ENCODE measurements at regions not wholly inside any gene's neighbourhood (a gene's known extent, or its start where the extent isn't known, plus 50 kb on each side); places are given as distances from the start of the nearest gene placed in this dataset.

GRCh38 chr4:81951891-81952455, 421.8 kb downstream of the HNRNPD start:
- no peak for DNase-seq (ENCODE audit: low read depth in 2 of 2)

GRCh38 chr4:81946996-81947395, 426.8 kb downstream of the HNRNPD start:
- no peak for DNase-seq (ENCODE audit: low read depth in 2 of 2)

DNA sequence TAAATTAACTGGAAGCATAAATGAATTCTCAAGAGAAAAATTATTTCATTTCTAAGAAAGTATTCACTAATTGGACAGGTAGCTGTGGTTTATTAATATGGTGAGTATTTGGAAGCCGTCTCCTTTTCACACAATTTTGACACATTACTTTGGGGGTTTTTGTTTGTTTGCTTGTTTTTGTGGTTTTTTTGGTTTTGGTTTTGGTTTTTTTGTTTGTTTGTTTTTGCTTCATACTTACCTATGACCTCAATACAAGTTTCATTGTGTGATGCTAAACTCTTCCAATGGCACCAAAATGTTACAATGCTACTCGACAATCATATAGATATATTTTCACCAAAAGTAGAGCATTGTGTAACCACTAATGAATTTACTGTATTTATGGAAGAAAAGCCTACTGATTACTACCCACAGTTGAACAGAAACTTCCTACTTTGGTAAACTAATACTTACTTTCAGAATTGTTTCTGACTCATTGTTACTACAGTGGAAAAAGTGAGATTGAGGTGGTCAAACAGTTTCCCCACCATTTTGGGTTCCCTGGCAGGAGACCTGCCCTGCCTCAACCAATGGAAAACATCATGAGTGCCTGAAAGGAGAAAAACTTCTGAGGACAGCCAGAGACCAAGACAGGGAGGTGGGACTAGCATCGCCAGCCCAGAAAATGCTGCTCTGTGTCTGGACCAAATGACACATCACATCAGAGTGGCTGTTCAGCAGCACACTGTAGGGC, 443.1 kb downstream of the HNRNPD start:
- no peak for DNase-seq (ENCODE audit: low read depth in 2 of 2)

- DNase-seq (ENCODE audit: low read depth in 2 of 2), result no peak
Measured at GRCh38 chr4:81923140-81923539, 450.7 kb downstream of the HNRNPD start.

DNA sequence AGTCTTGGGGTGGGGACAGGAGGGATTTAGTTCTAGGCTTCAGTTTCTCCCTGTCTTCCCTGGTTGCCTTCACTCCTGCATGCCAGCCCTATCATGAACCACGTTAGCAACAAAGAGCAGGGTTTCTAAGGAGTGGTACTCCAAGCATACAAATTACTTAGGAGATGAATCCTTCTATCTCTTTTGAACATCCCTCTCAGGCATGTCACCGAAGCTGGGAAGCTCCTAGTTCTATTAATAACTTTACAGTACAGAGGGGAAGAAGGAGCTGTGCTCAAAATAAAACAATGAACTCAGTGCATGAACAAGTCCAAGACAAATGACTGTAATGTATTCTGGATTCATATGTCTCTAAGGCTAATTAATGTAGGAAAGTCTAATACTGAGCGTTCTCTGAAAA, 450.6 kb upstream of the RASGEF1B start:
- DNase-seq (ENCODE audit: low read depth in 2 of 2), result no peak

DNA sequence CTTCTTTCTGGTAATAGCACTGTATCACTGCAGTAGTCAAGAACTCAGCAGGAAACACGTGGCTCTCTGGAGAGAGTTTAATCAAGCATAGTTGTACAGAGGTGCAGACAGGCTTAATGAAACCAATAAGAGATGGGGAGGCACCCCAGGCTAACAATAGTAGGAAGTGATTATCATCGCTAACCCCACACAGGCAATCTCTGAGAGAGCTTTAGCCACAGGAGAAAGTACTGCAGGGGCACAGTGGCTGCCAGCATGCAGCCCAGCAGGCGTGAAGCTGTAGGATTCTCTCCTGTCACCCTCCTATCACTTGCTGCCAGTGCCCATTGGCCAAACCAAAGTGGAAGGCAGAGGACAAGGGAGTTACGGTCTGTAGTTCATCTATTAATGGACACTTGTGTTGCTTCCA, 450.0 kb upstream of the RASGEF1B start:
- DNase-seq (ENCODE audit: low read depth in 2 of 2), result no peak

GRCh38 chr4:81919810-81920209, 448.1 kb upstream of the RASGEF1B start:
- DNase-seq (ENCODE audit: low read depth in 2 of 2), result no peak

DNA sequence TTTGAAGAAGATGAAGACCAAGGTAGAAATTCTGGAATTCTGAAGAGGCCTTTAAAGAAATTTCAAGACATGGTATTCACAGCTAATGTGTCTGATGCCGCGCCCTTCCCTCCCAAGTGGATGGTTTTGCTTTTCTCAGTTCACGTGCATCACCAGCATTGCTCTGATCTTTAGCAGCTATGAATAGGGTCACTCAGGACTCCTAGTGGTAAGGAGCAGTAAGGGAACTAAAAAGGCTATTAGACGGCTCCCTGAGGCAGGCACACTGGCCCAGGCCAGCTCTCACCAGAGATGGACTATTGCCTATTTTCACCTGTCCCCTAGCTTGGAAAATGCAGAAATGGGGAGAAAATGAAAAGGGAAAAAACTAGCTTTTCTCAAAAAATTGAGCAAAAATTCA, 447.5 kb upstream of the RASGEF1B start:
- no peak for DNase-seq (ENCODE audit: low read depth in 2 of 2)

- DNase-seq (ENCODE audit: low read depth in 2 of 2), result no peak
Measured at GRCh38 chr4:81915430-81915829, 443.7 kb upstream of the RASGEF1B start.

DNA sequence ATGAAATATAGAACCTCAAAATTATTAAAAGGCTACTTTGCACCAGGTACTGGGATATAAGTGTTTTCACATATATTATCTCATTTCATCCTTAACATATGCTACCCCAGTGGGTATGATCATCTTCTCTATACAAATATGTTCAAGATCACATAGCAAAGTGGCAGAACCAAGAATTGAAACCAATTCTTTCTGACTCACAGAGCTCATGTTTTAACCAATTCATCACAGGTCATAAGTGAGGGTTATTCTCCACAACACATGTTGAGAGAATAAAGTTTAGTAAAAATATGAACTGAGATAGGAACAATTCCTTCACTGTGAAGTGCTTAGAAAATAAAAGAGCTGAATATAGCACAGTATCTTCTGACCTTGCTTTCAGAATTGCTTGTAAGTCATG, 442.9 kb upstream of the RASGEF1B start:
- no peak for DNase-seq (ENCODE audit: low read depth in 2 of 2)

- DNase-seq (ENCODE audit: low read depth in 2 of 2), result peak in 1 of 2 donors; percentile 10
Measured at GRCh38 chr4:81913427-81913879, 441.7 kb upstream of the RASGEF1B start.

DNA sequence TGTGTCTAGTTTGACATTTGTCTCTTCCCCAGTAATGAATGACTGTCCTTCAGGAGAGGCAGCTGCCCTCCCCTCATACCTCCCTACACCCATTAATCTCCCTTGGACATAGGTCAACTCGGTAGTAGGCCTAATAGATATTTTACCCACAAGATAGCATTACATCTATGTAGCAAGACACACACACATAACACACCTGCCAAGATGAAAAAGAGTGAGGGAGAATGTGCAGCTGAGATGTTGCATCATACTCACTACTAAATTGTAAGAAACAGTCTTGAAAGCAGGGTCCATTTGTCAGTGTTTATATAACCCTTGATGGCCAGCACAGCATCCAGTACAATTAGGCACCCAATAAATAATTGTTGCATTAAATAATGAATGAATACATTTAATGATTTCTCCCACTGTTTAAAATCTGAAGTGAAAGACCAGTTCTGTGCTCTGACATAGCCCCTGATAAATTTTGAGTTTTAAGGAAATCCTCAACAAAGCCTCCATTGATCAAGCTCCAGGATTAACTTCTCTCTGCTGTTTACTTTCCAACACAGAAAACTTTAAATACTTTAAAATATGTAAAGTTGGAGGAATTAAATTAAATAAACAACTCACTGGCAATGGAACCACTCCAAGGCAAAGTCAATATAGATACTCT, 440.8 kb upstream of the RASGEF1B start:
- no peak for DNase-seq (ENCODE audit: low read depth in 2 of 2)

GRCh38 chr4:81906905-81907304, 435.2 kb upstream of the RASGEF1B start:
- DNase-seq (ENCODE audit: low read depth in 2 of 2), result no peak

GRCh38 chr4:81905971-81906370, 434.3 kb upstream of the RASGEF1B start:
- no peak for DNase-seq (ENCODE audit: low read depth in 2 of 2)

- no peak for DNase-seq (ENCODE audit: low read depth in 2 of 2)
Measured at GRCh38 chr4:81904121-81904520, 432.4 kb upstream of the RASGEF1B start.

DNA sequence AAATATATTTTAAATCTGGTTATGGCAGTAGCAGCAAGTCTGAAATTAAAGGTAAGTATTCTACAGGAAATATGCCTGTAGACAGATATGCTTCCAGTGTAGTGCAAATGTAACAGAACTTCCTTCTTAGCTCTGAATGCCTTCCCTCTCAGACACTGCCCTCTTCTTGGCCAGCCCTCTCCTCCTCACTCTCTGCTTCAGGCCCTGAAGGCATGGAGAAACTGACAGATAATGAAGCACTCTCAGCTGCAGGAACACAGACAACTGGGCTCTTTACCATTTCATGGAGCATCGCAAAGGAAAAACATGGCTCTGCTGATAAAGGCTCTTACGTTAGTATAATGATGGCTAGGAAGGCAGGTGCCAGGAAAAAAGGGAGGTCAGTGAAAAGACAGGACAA, 431.5 kb upstream of the RASGEF1B start:
- DNase-seq (ENCODE audit: low read depth in 2 of 2), result no peak

GRCh38 chr4:81898862-81899504, 427.3 kb upstream of the RASGEF1B start:
- DNase-seq (ENCODE audit: low read depth in 2 of 2), result no peak

- no peak for DNase-seq (ENCODE audit: low read depth in 2 of 2)
Measured at GRCh38 chr4:81896936-81897335, 425.2 kb upstream of the RASGEF1B start.

- DNase-seq (ENCODE audit: low read depth in 2 of 2), result no peak
Measured at GRCh38 chr4:81891005-81891996, 419.6 kb upstream of the RASGEF1B start.

DNA sequence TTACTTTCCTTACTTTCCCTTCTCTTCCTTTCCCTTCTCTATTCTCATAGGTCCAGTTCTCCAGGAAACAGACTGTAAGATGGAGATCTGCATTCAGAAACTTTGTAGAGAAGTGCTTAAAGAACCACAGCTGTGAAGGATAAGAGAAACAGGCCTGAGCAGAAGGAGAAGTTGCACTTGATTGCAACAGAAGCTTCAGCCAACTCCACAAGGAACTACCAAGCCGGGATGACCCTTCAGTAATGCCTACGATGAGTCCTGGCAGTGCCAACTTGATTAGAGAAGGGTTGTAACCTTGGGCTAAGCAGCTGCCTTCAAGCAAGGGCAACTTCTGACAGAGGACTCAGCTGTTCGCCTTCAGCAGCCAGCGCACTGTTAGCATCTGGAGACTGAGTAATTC, 413.3 kb upstream of the RASGEF1B start:
- no peak for DNase-seq (ENCODE audit: low read depth in 2 of 2)

Measured in stimulated activated CD8-positive, alpha-beta memory T cell treated with anti-CD3 and anti-CD28 coated beads, Interleukin-7, amount 100 ng/mL, for 1 hour (primary cell).